HepG2 (cell line): ENCODE measurements at regions not wholly inside any gene's neighbourhood (a gene's known extent, or its start where the extent isn't known, plus 50 kb on each side); places are given as distances from the start of the nearest gene placed in this dataset.

Experiments used
- ATAC-seq: fragments of 200-7000 bp; cut with Tn5 transposase; 3 replicates; pipeline ENCODE4 v1.9.1; 2020; ENCODE audit warnings: mild to moderate bottlenecking, moderate library complexity
- BruUV-seq: library from RNA; stranded (reverse); fragments of 400-500 nt; replicated peaks from 2 replicates; lab custom pipeline; 2021; lab: Mats Ljungman, UMichigan
- CTCF ChIA-PET: fragments of 300-600 bp; formaldehyde crosslinking; extraction: SDS; loops from one replicate; lab custom pipeline; 2021; ENCODE audit warnings: low total read pairs, inconsistent platforms, low intra/inter-chr PET ratio; lab: Yijun Ruan, JAX
- POLR2A ChIA-PET: fragments of 350-600 bp; sonication (Branson Sonifier 250); formaldehyde crosslinking; loops from one replicate; lab custom pipeline; 2020; ENCODE audit warnings: antibody characterized with exemption, inconsistent platforms; lab: Yijun Ruan, JAX
- DNase-seq: peaks from one replicate; pipeline ENCODE4 v3.0.0-alpha.2; 2015; ENCODE audit warnings: low spot score
- FAIRE-seq: peaks from 3 replicates; lab custom pipeline; 2011; peaks lifted over from hg19 to GRCh38; lab: Jason Lieb, UNC
- H2AFZ ChIP-seq: one replicate; pipeline ENCODE4 v1.6.1; 2011; ENCODE audit warnings: low read length, inconsistent platforms
- H3K27ac ChIP-seq: fragments of 300-600 bp; 3 replicates; pipeline ENCODE4 v1.8.0; 2011; ENCODE audit warnings: mixed run types, mild to moderate bottlenecking, mixed read lengths, low read length, inconsistent platforms; ENCODE audit not compliant: insufficient read depth; ENCODE audit errors: extremely low read length
- H3K27me3 ChIP-seq, 2 experiments: fragments of 200-600 bp in 1 of 2; 2 replicates in 1 of 2; 3 replicates in 1 of 2; pipeline versions ENCODE4 v1.6.0 to v1.8.0; 2011; ENCODE audit warnings: low read length in 2 of 2, mild to moderate bottlenecking in 2 of 2, moderate library complexity in 2 of 2, inconsistent platforms in 1 of 2; ENCODE audit not compliant: insufficient read depth in 2 of 2, control insufficient read depth in 1 of 2
- H3K36me3 ChIP-seq, 2 experiments: fragments of 200-600 bp in 1 of 2; replicated peaks in 1 of 2; 2 replicates in 1 of 2; 3 replicates in 1 of 2; pipeline versions ENCODE4 v1.5.1 to v1.8.0; 2011; ENCODE audit warnings: low read length in 2 of 2, inconsistent platforms in 1 of 2; ENCODE audit not compliant: insufficient read depth in 2 of 2, control insufficient read depth in 1 of 2
- H3K4me1 ChIP-seq: 2 replicates; pipeline ENCODE4 v1.5.1; 2012; ENCODE audit warnings: low read length, inconsistent platforms; ENCODE audit not compliant: insufficient read depth
- H3K4me2 ChIP-seq: 2 replicates; pipeline ENCODE4 v1.6.0; 2011; ENCODE audit warnings: low read depth, low read length, inconsistent platforms
- H3K4me3 ChIP-seq, 3 experiments: fragments of 200-600 bp in 1 of 3; sonication (generic), shearing (Covaris generic) in 1 of 3; replicated peaks in 1 of 3; 2 replicates each; pipeline ENCODE4 v1.5.1; 2011 to 2016; ENCODE audit warnings: low read length in 3 of 3, inconsistent platforms in 2 of 3, low read depth in 2 of 3, mild to moderate bottlenecking in 2 of 3, control low read depth in 1 of 3, mixed read lengths in 1 of 3; ENCODE audit not compliant: insufficient read depth in 1 of 3
- H3K79me2 ChIP-seq: one replicate; pipeline ENCODE4 v1.6.1; 2011; ENCODE audit warnings: low read length, inconsistent platforms; ENCODE audit not compliant: insufficient read depth
- H3K9ac ChIP-seq: 2 replicates; pipeline ENCODE4 v1.6.0; 2011; ENCODE audit warnings: mild to moderate bottlenecking, low read depth, low read length, inconsistent platforms; ENCODE audit not compliant: insufficient read depth
- H3K9me3 ChIP-seq: 2 replicates; pipeline ENCODE4 v1.5.1; 2012; ENCODE audit warnings: mild to moderate bottlenecking, low read length
- H4K20me1 ChIP-seq: 2 replicates; pipeline ENCODE4 v1.6.0; 2011; ENCODE audit warnings: inconsistent platforms, mild to moderate bottlenecking, low read length, moderate library complexity; ENCODE audit not compliant: insufficient read depth
- FOXP1 ChIP-seq, 2 experiments: fragments of 450-650 bp in 1 of 2; IDR thresholded peaks; 2 replicates each; pipeline ENCODE4 v1.6.1; 2017 to 2018; ENCODE audit warnings: antibody characterized with exemption in 1 of 2
- JARID2 ChIP-seq: sonication (generic); formaldehyde crosslinking; IDR thresholded peaks from 2 replicates; pipeline ENCODE4 v1.8.1; 2023; ENCODE audit warnings: missing genetic modification reagents, inconsistent platforms; ENCODE audit not compliant: insufficient replicate concordance
- JUNB ChIP-seq: sonication (generic); formaldehyde crosslinking; IDR thresholded peaks from 2 replicates; pipeline ENCODE4 v1.8.0; 2022; ENCODE audit warnings: missing genetic modification reagents, mild to moderate bottlenecking, borderline replicate concordance
- MXI1 ChIP-seq: IDR thresholded peaks from 3 replicates; pipeline ENCODE4 v1.6.1; 2012; ENCODE audit warnings: low read depth, low read length, inconsistent platforms, borderline replicate concordance
- NKX3-1 ChIP-seq: sonication (generic); formaldehyde crosslinking; IDR thresholded peaks from 2 replicates; pipeline ENCODE4 v1.5.0; 2020; ENCODE audit warnings: missing genetic modification reagents
- ZBTB20 ChIP-seq: sonication (generic); formaldehyde crosslinking; IDR thresholded peaks from 2 replicates; pipeline ENCODE4 v1.8.1; 2023; ENCODE audit warnings: missing genetic modification reagents, low read depth, mild to moderate bottlenecking, borderline replicate concordance
- ZC3H4 ChIP-seq: sonication (generic); formaldehyde crosslinking; IDR thresholded peaks from 2 replicates; pipeline ENCODE4 v1.4.0; 2020; ENCODE audit warnings: missing genetic modification reagents, borderline replicate concordance
- ZNF264 ChIP-seq: sonication (generic); formaldehyde crosslinking; IDR thresholded peaks from 2 replicates; pipeline ENCODE4 v1.4.0; 2020; ENCODE audit warnings: missing genetic modification reagents
- ZNF383 ChIP-seq: sonication (generic); formaldehyde crosslinking; IDR thresholded peaks from 2 replicates; pipeline ENCODE4 v1.4.0; 2020; ENCODE audit warnings: missing genetic modification reagents, mild to moderate bottlenecking, borderline replicate concordance
- ZNF431 ChIP-seq: sonication (generic); formaldehyde crosslinking; IDR thresholded peaks from 2 replicates; pipeline ENCODE4 v1.9.0; 2022; ENCODE audit warnings: missing genetic modification reagents, low read depth, mild to moderate bottlenecking, borderline replicate concordance
- ZNF552 ChIP-seq: sonication (generic); formaldehyde crosslinking; IDR thresholded peaks from 2 replicates; pipeline ENCODE4 v1.9.0; 2022; ENCODE audit warnings: missing genetic modification reagents, mild to moderate bottlenecking, borderline replicate concordance
- ZNF598 ChIP-seq: sonication (generic); formaldehyde crosslinking; IDR thresholded peaks from 2 replicates; pipeline ENCODE4 v1.5.1; 2020; ENCODE audit warnings: mild to moderate bottlenecking, missing genetic modification reagents, borderline replicate concordance
- ZNF607 ChIP-seq: sonication (generic); formaldehyde crosslinking; IDR thresholded peaks from 2 replicates; pipeline ENCODE4 v1.5.1; 2020; ENCODE audit warnings: missing genetic modification reagents, mild to moderate bottlenecking, borderline replicate concordance
- ZNF777 ChIP-seq: sonication (generic); formaldehyde crosslinking; IDR thresholded peaks from 2 replicates; pipeline ENCODE4 v1.4.0; 2020; ENCODE audit warnings: missing genetic modification reagents
- WGBS: methylation state at CpG from one replicate; pipeline ENCODE4 v1.1.6; 2017; ENCODE audit warnings: low lambda C conversion rate; 5-methylcytosine and 5-hydroxymethylcytosine counted together
- in situ Hi-C: cut with HindIII; loops from 2 replicates; pipeline ENCODE4 v1.10.0; 2017; ENCODE audit warnings: low pct_unique_long_range_greater_than_20kb; ENCODE audit not compliant: extremely low pct_ligation_motif_present
- intact Hi-C: fragments of 100-400 bp; cut with micrococcal nuclease; formaldehyde crosslinking; loops from one replicate; pipeline ENCODE4 v1.10.0; 2022; ENCODE audit not compliant: unreplicated experiment
- TF ChIP-seq, protein P1 (sequence below): fragments of 450-650 bp; IDR thresholded peaks from 2 replicates; pipeline ENCODE4 v1.6.1; 2017
- TF ChIP-seq, protein P2 (sequence below): sonication (generic); formaldehyde crosslinking; conservative IDR thresholded peaks from 2 replicates; pipeline ENCODE4 v1.8.0; 2022; ENCODE audit warnings: low read depth, missing genetic modification reagents
- TF ChIP-seq, protein P3 (sequence below): sonication (generic); formaldehyde crosslinking; IDR thresholded peaks from 2 replicates; pipeline ENCODE4 v1.5.0; 2020; ENCODE audit warnings: missing genetic modification reagents
- TF ChIP-seq, protein P4 (sequence below): sonication (generic); formaldehyde crosslinking; IDR thresholded peaks from 2 replicates; pipeline ENCODE4 v1.4.0; 2020; ENCODE audit warnings: missing genetic modification reagents, borderline replicate concordance

DNA sequence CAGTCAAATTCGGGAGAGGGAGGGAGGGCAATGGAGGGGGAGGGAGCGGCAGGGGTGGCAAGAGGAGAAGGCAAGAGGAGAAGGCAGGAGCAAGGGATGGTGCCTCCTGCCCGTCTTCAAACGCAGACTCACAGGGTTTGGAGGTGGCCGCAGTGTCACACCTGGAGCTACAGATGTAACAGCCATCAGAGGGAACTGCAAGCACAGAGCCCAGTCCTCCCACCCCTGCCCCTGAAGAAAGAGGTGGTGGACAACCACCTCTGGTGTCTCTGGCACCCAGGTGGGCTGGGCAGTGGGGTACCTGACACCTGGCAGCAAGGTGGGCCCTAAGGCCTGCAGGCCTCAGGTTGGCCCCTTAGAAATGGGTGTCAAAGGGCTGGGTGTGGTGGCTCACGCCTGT, 67.0 kb upstream of the SDK1 start (continued):
- TF ChIP-seq, protein P1, sequence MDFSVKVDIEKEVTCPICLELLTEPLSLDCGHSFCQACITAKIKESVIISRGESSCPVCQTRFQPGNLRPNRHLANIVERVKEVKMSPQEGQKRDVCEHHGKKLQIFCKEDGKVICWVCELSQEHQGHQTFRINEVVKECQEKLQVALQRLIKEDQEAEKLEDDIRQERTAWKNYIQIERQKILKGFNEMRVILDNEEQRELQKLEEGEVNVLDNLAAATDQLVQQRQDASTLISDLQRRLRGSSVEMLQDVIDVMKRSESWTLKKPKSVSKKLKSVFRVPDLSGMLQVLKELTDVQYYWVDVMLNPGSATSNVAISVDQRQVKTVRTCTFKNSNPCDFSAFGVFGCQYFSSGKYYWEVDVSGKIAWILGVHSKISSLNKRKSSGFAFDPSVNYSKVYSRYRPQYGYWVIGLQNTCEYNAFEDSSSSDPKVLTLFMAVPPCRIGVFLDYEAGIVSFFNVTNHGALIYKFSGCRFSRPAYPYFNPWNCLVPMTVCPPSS: no peak
- TF ChIP-seq, protein P2, sequence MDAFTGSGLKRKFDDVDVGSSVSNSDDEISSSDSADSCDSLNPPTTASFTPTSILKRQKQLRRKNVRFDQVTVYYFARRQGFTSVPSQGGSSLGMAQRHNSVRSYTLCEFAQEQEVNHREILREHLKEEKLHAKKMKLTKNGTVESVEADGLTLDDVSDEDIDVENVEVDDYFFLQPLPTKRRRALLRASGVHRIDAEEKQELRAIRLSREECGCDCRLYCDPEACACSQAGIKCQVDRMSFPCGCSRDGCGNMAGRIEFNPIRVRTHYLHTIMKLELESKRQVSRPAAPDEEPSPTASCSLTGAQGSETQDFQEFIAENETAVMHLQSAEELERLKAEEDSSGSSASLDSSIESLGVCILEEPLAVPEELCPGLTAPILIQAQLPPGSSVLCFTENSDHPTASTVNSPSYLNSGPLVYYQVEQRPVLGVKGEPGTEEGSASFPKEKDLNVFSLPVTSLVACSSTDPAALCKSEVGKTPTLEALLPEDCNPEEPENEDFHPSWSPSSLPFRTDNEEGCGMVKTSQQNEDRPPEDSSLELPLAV: no peak

DNA sequence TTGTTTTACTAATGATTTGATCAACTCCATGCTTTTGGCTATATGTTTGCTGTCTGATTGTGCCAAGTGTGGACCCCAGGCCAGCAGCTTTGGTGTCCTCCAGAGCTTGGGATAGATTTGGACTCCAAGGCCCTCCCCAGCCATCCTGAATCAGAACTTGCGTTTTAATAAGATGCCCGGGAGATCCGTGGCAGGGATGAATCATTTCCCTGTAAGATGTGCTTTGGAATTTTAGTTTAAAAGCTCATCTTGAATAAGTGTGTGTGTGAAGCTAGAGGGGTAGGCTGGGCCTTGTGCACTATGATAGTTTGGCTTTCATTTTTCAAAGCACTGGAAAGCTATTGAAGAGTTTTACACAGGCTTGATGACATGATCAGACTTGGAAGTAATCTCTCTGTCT, 66.2 kb upstream of the SDK1 start:
- CTCF ChIA-PET: no interaction called here
- BruUV-seq: no TSS peak
- POLR2A ChIA-PET: no interaction called here

More for the DNA sequence above, 66.2 kb upstream of the SDK1 start:
- Histone ChIP-seq H3K4me1 (no peaks in the 10 kb centered on the region), H2AFZ (no peak overlapping the region), H3K9me3 (peaks cover 11% of the 10 kb centered on the region; the same call in 1 of the 2 replicates), H3K4me2 (no peak overlapping the region), H4K20me1 (no peaks in the 10 kb centered on the region), H3K27ac (no peak overlapping the region), H3K36me3 (no peaks in the 10 kb centered on the region), H3K79me2 (no peaks in the 10 kb centered on the region), H3K9ac (no peak overlapping the region)
- intact Hi-C loops (no loop called here), in situ Hi-C loops (no loop called here)
- WGBS: 63% methylated on average over 3 of the region's 3 CpGs
- no peak for FAIRE-seq
- no peak for ATAC-seq
- TF ChIP-seq JARID2 (no peak), ZNF552 (no peak), ZBTB20 (CRISPR knock-in tag) (no peak), ZNF383 (CRISPR knock-in tag) (no peak), ZNF777 (CRISPR knock-in tag) (no peak), MXI1 (no peak), ZC3H4 (CRISPR knock-in tag) (no peak), NKX3-1 (no peak), ZNF431 (CRISPR knock-in tag) (no peak), ZNF598 (CRISPR knock-in tag) (no peak), FOXP1 (IDR thresholded peaks at IDR 0.05) (no peak), FOXP1 (CRISPR knock-in tag; IDR thresholded peaks at IDR 0.05) (no peak), ZNF607 (CRISPR knock-in tag) (no peak), JUNB (CRISPR knock-in tag) (no peak), ZNF264 (no peak)
- TF ChIP-seq, protein P3, sequence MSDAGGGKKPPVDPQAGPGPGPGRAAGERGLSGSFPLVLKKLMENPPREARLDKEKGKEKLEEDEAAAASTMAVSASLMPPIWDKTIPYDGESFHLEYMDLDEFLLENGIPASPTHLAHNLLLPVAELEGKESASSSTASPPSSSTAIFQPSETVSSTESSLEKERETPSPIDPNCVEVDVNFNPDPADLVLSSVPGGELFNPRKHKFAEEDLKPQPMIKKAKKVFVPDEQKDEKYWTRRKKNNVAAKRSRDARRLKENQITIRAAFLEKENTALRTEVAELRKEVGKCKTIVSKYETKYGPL: no peak
- TF ChIP-seq, protein P4, sequence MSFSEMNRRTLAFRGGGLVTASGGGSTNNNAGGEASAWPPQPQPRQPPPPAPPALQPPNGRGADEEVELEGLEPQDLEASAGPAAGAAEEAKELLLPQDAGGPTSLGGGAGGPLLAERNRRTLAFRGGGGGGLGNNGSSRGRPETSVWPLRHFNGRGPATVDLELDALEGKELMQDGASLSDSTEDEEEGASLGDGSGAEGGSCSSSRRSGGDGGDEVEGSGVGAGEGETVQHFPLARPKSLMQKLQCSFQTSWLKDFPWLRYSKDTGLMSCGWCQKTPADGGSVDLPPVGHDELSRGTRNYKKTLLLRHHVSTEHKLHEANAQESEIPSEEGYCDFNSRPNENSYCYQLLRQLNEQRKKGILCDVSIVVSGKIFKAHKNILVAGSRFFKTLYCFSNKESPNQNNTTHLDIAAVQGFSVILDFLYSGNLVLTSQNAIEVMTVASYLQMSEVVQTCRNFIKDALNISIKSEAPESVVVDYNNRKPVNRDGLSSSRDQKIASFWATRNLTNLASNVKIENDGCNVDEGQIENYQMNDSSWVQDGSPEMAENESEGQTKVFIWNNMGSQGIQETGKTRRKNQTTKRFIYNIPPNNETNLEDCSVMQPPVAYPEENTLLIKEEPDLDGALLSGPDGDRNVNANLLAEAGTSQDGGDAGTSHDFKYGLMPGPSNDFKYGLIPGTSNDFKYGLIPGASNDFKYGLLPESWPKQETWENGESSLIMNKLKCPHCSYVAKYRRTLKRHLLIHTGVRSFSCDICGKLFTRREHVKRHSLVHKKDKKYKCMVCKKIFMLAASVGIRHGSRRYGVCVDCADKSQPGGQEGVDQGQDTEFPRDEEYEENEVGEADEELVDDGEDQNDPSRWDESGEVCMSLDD: no peak
- TF ChIP-seq, all 625 proteins: peak for 0
- DNase-seq: no peak
- Histone ChIP-seq H3K4me3 (no peak overlapping the region), H3K27me3 (peaks cover 3 to 11% of the 10 kb centered on the region in 2 experiments; a peak in 2 of 5 replicates)
